Thoracic aorta (tissue), 2 donors: ENCODE measurements at regions not wholly inside any gene's neighbourhood (a gene's known extent, or its start where the extent isn't known, plus 50 kb on each side); places are given as distances from the start of the nearest gene placed in this dataset.
"Not testable (repeated sequence)": the region's sequence is repeated elsewhere in the genome, so short reads cannot be mapped to it uniquely, and the experiment has no call there.

Experiments
- ATAC-seq: fragments of 150-250 bp; one replicate; pipeline ENCODE4 v1.8.0; 2017; ENCODE audit warnings: low read depth; ENCODE audit not compliant: insufficient number of reproducible peaks, low FRiP score
- DNase-seq: peaks from one replicate; pipeline ENCODE4 v3.0.0-alpha.2; 2020; ENCODE audit warnings: low spot score
- H3K27ac ChIP-seq, 2 donors: fragments of 200-600 bp; sonication (generic); 1 replicate in 1 of 2; 2 replicates in 1 of 2; pipeline ENCODE4 v1.5.1; 2016; ENCODE audit warnings: mild to moderate bottlenecking in 2 of 2, moderate library complexity in 2 of 2
- H3K27me3 ChIP-seq: fragments of 200-600 bp; sonication (generic); replicated peaks from 2 replicates; pipeline ENCODE4 v1.6.0; 2016; ENCODE audit warnings: mild to moderate bottlenecking; ENCODE audit not compliant: insufficient read depth
- H3K36me3 ChIP-seq: fragments of 200-600 bp; sonication (generic); one replicate; pipeline ENCODE4 v1.5.1; 2016
- H3K4me1 ChIP-seq, 2 donors: fragments of 200-600 bp; sonication (generic); 1 replicate in 1 of 2; 2 replicates in 1 of 2; pipeline versions ENCODE4 v1.5.1 to v1.6.0; 2016; ENCODE audit warnings: low read depth in 2 of 2, mild to moderate bottlenecking in 1 of 2; ENCODE audit not compliant: control insufficient read depth in 1 of 2
- H3K4me3 ChIP-seq: fragments of 200-600 bp; sonication (generic); 2 replicates; pipeline ENCODE4 v1.5.1; 2016; ENCODE audit warnings: mild to moderate bottlenecking
- H3K9me3 ChIP-seq: fragments of 200-600 bp; sonication (generic); 2 replicates; pipeline ENCODE4 v1.5.1; 2016
- CTCF ChIP-seq: fragments of 200-600 bp; sonication (generic); IDR thresholded peaks from one replicate; pipeline ENCODE4 v1.5.1; 2019; ENCODE audit warnings: antibody characterized with exemption

GRCh38 chr2:62627667-62628066 is 77.8 kb upstream of the EHBP1 start:
- Histone ChIP-seq H3K27me3 (no peaks in the 10 kb centered on the region), H3K9me3 (peaks cover 3% of the 10 kb centered on the region), H3K36me3 (no peaks in the 10 kb centered on the region), H3K4me3 (no peak overlapping the region), H3K27ac (no peak overlapping the region), H3K4me1 (no peaks in the 10 kb centered on the region)
- no peak for DNase-seq
- no peak for TF ChIP-seq CTCF
- no peak for ATAC-seq

- H3K4me3 ChIP-seq, result no peak overlapping the region
- no peak overlapping the region for H3K27ac ChIP-seq
- H3K27me3 ChIP-seq, result no peaks in the 10 kb centered on the region
- no peaks in the 10 kb centered on the region for H3K36me3 ChIP-seq
- no peaks in the 10 kb centered on the region for H3K4me1 ChIP-seq
- DNase-seq (no peak), ATAC-seq (no peak)
- H3K9me3 ChIP-seq, result no peaks in the 10 kb centered on the region
- TF ChIP-seq CTCF, result no peak
These were observed 80.7 kb upstream of the EHBP1 start for GRCh38 chr2:62624855-62625254.

GRCh38 chr2:62616486-62616885 is 89.0 kb upstream of the EHBP1 start:
- not testable (repeated sequence) for H3K9me3 ChIP-seq, H3K27me3 ChIP-seq, H3K4me1 ChIP-seq

GRCh38 chr2:62611854-62612253 is 93.7 kb upstream of the EHBP1 start:
- no peaks in the 10 kb centered on the region for H3K36me3 ChIP-seq
- no peak overlapping the region for H3K4me3 ChIP-seq
- no peak for TF ChIP-seq CTCF
- DNase-seq (no peak), ATAC-seq (no peak)
- H3K27ac ChIP-seq, result no peak overlapping the region
- no peaks in the 10 kb centered on the region for H3K27me3 ChIP-seq
- no peaks in the 10 kb centered on the region for H3K4me1 ChIP-seq
- no peaks in the 10 kb centered on the region for H3K9me3 ChIP-seq

More at GRCh38 chr2:62616486-62616885, 89.0 kb upstream of the EHBP1 start:
- not testable (repeated sequence) for ATAC-seq, H3K4me3 ChIP-seq, H3K27ac ChIP-seq, H3K36me3 ChIP-seq, DNase-seq

- not testable (repeated sequence) for ATAC-seq
These were observed 99.5 kb upstream of the TMEM17 start for GRCh38 chr2:62605471-62605870.

GRCh38 chr2:62604336-62604735 is 98.3 kb upstream of the TMEM17 start:
- ATAC-seq, result no peak
- no peak for TF ChIP-seq CTCF
- Histone ChIP-seq H3K4me3 (no peak overlapping the region), H3K9me3 (no peaks in the 10 kb centered on the region), H3K27ac (no peak overlapping the region), H3K27me3 (no peaks in the 10 kb centered on the region), H3K4me1 (no peaks in the 10 kb centered on the region), H3K36me3 (no peaks in the 10 kb centered on the region)
- DNase-seq, result no peak

More at GRCh38 chr2:62605471-62605870, 99.5 kb upstream of the TMEM17 start:
- not testable (repeated sequence) for H3K27ac ChIP-seq, DNase-seq, H3K9me3 ChIP-seq, H3K4me1 ChIP-seq, H3K27me3 ChIP-seq, H3K4me3 ChIP-seq, H3K36me3 ChIP-seq
